T-helper 1 cell (primary cell): ENCODE measurements at regions not wholly inside any gene's neighbourhood (a gene's known extent, or its start where the extent isn't known, plus 50 kb on each side); places are given as distances from the start of the nearest gene placed in this dataset.
"Not testable (repeated sequence)": the region's sequence is repeated elsewhere in the genome, so short reads cannot be mapped to it uniquely, and the experiment has no call there.

Experiments
- DNase-seq, 5 donors: peaks; one replicate each; pipeline ENCODE4 v3.0.0-alpha.2; 2012 to 2020

DNA sequence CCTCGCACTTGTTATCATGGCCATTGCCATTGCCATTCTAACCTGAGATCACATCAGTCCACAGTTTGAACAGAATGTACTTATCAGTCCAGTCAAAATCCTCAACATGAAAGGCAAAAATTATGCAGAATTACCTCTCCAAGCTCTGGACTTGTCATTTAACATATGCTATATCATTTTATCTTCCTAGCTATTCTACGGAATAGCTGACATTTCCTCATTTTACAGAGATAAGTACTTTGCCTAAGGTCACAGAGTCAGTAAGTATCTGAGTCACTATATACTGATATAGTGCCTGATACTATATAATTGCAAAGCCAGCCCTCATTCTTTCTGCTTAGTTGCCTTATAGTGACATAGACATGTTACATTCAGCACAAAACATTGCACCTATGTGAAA, 456.9 kb upstream of the GHITM start:
- no peak for DNase-seq

DNA sequence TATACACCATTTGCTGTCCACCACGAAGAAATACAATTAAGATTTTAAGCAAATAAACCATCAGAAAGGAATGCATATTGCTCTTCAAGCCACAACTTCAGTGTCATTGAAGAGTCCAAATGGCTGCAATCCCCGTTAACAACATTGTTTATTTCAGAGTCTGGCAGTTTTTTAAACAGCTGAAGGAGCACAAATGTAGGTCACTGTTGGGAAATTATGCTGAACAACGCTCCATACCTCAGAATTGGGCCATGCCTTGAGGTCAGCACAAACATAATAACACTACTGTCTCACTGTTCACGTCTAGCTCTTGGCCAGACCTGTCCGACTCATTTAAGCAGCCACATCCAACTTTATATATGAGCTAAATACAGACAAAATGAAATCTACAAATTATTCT, 453.9 kb upstream of the GHITM start:
- DNase-seq, result no peak

DNA sequence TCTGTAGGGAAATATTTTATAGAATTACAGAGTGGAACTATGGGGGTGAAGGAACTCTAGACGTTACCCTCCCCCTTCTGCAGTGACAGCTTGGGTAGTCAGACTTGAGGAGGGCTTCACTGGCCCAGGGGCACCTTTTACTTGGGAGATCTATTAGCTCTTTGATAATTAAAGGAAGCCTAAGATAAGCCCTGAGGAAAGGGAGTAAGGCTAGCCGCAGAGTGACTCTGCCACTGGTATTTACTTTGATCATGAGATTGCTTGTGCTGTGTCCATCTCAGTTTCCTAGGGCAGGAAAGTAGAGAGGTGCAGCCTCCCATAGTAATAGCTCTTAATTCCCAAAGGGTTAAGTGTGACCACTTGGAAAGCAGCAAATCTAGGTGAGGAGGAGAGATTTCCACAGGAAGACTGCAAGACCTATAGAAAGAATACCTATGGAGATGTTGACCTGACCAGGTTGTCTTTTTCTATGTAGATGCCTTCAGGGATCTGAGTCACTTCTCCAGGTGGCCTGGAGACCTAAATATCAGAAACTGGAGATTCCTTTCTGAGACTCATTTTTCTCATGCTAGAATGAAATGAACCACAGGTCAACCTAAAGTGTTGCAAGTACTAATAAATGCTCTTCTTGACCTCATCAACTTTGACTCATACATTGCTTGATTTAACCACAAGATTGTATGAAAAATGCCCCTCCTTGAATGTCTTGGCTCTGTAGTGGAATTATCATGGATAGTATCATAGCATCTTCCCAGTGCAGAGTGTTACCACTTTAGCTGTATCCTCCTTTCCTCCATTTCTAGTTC, 447.3 kb upstream of the GHITM start:
- no peak for DNase-seq

DNA sequence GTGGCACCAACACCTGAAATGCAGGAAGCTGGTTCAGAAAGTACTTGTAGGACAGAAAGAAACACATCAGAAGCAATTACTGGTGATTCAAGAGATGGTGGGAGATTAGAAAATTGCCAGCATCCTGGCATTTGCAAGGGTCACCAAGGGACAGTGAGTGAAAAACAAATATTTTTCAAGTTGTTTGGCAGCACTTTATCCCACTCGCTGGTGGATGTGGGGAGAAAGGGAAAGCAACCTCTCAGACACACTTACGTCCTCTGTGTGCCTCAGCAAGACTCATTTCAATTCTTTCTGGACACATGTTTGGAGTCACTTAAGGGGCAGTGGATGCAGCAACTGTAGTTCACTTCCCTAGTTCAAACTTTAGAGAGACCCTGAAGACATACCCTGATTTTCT, 440.4 kb upstream of the GHITM start:
- no peak for DNase-seq

DNA sequence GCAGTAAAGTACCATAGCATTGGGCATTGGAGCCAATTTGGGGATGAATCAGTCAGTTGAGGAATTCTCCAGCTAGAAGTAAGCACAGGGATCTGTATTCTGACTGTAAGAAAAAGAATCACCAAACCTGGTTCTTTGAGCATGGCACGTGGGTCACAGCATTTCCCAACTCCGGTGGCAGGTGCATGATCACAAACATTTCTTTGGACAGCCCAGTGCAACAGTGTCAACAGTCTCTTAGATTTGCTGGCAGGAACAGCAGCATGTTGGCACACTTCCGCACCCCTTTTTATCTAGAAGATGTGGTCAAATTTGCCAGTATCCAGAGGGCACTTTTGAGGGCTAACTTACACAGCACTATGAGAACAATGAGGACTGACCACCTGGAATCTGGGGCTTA, 437.5 kb upstream of the GHITM start:
- no peak for DNase-seq

DNA sequence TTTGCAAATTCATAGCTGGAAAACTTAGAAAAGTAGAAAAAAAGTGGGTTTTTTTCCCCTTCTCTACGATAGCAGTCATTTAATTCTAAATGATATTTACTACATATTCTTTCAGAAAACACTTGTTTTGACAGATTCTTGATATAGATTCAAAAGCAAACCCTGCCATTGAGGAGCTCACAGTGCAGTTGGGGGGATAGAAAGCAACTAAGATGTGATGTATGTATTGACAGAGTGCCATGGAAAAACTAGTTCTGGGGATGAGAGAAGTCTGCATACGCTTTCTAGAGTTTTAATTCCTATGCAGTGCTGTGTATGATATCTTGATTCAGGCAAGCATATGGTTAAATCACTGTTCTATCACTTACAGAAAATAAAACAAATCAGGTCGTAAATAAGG, 436.6 kb upstream of the GHITM start:
- no peak for DNase-seq

DNA sequence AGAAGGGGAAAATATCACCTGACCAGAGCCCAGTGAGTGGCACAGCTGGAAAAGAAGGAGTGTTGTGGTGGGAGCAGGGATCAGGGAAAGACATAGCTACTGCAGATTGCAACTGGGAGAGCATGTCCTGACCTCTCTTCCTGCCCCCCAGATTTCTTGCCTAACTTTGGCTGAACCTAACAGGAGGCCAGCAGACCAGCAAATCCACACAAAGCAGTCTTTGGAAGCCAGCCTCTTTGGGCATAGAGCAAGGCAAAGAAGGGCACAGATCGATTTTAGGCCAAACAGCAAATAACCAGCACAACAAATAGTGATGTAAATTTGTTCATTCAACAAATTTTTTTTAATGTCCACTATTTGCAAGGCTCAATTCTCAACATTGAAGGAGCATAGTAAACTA, 433.2 kb upstream of the GHITM start:
- no peak for DNase-seq

DNA sequence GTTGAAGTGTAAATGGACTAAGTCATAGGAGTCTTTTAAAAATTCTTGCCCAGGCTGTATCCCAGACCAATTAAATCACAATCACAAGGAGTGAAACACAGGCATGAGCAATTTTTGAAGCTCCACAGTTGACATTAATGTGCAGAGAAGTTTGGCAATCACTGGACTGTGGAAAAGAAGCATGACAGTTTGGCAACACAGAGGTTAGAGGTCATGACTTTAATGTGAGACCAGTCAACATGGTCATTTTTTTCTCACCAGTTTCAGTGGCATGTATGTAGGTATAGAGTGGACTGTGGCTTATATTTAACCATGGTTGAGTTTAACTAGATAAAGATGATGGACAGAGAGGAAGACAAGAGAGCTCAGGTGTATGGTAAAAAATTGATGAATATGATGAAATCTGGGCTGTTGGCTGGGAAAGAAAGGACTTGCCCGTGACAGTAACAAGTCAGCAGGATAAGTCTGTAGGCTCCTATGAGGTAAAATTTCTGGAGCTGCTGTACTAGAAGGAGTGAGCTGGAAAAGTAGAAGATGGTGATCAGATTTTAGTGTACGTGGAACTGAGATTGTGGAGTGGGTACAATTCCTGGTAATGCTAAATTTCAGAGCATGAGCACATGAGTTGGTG, 432.2 kb upstream of the GHITM start:
- DNase-seq, result no peak

DNA sequence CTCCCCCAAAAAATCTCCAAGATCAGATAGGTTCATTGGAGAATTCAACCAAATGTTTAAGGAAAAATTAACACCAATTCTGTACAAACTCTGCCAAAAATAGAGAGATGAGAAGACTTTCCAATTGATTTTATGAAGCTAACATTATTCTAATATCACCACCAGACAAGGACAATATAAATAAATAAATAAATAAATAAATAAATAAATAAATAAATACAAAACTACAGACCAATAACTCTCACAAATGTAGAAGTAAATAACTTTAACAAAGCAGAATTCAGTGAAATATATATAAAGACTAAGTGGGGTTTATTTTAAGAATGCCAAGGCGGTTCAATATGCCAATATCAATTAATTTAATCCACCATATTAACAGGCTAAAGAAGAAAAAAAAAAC, 425.9 kb upstream of the GHITM start:
- no peak for DNase-seq

DNA sequence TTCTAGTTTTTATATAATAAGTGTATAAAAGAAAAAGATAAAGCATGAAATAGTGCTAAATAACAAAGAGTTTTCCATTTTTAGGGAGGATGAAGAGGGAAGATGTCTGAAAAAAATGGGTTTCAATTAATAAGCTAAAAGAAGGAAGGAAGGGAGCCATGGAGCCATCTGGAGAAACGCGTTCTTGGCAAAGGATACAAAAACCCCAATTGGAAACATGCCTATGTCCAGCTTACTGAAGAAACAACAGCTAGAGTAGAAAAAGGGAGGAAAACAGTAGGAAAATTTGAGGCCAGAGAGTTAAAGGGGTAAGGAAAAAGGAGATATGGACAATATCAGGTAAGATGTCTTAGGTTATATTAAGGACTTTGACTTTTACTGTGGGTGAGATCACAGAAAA, 416.2 kb upstream of the GHITM start:
- no peak for DNase-seq

DNA sequence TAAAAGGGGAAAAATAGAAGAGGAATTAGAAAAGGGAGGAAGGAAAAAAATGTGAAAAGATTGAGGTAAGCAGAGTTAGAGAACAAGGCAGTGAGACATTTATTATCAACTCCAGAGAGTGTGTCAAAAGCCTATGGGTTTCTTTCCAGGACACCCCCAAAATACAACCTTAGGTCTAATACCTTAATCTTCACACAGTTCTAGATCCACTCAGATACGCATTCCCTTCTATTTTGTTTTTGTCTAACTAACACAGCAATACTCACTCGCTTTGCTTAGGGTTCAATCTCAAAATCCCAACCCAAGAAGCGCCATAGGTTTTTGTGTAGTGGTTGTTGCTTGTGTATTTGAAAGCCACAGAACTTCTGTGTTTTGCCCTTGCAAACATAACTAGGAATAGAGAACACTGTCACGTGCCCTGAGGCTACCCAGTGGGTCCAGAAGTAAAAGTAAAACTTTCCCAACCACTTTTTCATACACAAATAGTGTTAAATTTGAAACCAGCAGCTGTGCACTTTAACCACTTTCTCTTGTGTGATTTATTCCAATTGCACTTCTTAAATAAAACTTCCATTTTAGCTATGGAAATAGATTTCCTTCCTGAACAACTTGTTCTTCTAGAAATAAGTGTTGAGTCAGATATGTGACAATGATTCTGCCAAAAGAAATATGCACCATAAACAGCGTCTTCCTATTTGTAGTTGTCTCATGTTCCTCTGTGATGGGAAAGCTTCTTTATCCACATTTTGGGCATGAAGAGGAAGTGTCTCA, 414.7 kb upstream of the GHITM start:
- no peak for DNase-seq

DNA sequence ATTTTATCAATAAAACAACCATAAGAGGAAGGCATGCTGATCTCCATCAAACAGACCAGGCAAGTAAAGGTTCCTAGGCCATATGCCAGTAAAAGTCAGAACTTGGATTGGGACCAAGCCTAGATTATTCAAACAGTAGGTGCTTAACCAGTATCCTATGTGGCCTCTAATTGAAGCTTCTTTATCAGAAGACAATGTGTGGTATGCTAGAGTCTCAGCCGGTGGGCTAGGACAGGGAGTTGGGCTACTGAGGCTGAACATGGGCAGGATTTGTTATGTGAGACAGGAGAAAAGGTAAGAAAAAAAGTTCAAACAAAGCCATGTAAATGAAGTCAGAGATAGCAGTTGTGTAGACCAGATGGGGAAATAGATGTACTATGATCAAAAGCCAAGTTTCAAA, 413.7 kb upstream of the GHITM start:
- DNase-seq, result no peak

DNA sequence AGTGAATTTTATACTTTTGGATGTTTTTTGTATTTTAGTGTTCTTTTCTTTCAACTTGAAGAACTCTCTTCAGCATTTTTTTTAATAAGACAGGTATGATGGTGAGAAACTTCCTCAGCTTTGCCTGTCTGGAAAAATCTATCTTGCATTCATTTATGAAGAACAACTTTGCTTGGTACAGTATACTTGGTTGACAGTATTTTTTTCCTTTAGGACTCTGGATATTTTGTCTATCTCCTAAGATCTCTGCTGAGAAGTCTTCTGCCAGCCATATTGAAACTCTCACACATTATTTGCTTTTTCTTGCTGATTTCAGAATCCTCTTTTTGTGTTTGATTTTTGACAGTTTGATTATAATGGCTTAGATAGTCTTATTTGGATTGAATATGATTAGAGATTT, 405.0 kb upstream of the GHITM start:
- DNase-seq, result no peak

DNA sequence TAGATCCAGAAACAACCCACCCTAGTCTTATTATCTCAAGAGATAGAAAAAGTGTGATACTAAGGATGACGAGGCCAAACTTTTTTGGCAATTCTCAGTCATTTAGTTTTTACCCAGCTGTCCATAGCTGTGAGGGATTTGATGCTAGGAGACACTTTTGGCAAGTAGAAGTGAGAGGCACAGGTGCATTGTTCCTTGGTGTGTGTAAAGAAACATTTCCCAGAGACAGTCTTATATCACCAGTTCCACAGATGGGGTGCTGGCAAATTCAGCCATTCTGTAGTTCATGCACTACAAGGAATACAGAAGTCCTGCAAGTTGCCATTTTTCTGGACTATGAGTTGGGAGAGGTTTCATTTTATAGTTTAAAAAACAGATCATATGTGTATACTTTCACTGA, 403.3 kb upstream of the GHITM start:
- DNase-seq, result no peak

DNA sequence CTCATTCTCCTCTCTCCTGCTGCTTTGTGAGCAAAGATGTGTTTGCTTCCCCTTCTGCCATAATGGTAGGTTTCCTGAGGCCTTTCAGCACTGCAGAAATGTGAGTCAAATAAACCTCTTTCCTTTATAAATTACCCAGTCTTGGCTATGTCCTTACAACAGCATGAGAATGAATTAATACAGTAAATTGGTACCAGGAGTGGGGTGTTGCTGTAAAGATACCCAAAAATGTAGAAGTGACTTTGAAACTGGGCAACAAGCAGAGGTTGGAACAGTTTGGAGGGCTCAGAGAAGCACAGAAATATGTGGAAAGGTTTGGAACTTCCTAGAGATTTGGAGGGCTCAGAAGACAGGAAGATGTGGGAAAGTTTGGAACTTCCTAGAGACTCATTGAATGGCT, 388.7 kb upstream of the GHITM start:
- DNase-seq, result no peak

DNA sequence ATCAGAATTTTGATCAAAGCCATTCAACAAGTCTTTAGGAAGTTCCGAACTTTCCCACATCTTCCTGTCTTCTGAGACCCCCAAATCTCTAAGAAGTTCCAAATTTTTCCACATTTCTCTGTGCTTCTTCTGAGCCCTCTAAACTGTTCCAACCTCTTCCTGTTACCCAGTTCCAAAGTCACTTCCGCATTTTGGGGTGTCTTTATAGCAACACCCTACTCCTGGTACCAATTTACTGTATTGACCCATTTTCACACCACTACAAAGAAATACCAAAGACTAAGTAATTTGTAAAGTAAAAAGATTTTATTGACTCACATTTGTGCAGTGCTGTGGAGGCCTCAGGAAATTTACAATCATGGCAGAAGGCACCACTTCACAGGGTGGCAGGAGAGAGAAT, 385.8 kb upstream of the GHITM start:
- no peak for DNase-seq

DNA sequence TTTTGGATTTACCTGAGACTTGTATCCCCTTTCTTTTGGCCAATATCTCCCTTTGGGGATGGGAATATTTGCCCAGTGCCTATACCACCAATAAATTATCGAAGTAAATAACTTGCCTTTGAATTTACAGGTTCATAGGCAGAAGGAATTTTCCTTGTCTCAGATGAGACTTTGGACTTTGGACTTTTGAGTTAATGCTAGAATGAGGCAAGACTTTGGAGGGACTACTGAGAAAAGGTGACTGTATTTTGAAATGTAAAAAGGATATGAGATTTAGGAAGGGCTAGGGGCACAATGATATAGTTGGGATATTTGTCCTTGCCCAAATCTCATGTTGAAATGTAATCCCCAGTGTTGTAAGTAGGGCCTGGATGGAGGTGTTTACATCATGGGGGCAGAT, 384.5 kb upstream of the GHITM start:
- DNase-seq, result no peak

DNA sequence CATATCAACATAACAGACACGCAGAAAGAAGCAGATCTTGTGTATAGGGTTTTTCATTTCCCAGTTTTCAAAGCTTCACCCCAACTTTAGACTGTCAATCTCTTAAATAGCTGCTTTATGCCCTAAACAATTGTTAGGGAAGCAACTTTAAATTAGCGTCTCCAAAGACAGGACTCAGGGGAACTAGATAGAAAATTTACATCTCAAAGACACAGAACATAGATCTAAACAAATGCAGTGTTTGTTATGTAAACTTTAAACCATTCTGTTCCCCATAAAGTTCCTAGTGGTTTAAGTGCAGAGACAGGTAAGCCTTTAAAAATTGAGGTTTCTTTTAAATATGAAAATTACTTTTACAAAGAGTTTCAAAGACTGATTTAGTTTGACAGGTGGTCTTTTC, 379.2 kb upstream of the GHITM start:
- no peak for DNase-seq

DNA sequence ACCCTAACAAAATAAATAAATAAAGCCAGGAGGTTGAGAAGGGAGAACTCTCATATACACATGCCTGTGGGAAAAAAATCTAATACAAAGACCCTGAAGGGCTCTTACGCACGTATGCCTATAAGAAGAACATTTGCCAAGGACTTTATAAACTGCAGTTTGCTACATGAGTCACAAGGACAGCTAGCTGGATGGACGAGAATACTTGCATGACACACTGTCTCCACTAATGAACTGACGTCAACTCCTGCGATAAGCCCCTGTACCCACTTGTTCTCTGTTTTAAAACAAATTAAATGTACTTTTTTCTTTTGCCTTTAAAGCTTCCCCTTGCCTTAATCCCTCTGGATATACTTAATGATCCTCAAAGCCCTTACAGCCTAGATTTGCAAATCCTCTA, 374.6 kb upstream of the GHITM start:
- DNase-seq, result no peak

DNA sequence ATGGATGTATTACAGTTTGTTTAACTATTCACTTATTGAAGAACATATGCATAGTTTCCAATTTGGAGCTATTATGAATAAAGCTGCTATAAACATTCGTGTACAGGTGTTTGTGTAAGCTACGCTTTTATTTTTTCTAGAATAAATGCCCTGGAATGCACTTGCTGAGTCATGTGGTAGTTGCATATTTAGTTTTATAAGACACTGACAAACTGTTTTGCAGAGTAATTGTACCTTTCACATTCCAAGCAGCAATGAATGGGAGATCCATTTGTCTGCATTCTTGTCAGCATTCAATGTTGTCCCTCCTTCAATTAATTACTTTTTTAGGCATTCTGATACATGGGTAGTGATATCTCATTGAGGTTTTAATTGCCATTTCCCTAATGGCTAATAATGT, 373.6 kb upstream of the GHITM start:
- no peak for DNase-seq

DNA sequence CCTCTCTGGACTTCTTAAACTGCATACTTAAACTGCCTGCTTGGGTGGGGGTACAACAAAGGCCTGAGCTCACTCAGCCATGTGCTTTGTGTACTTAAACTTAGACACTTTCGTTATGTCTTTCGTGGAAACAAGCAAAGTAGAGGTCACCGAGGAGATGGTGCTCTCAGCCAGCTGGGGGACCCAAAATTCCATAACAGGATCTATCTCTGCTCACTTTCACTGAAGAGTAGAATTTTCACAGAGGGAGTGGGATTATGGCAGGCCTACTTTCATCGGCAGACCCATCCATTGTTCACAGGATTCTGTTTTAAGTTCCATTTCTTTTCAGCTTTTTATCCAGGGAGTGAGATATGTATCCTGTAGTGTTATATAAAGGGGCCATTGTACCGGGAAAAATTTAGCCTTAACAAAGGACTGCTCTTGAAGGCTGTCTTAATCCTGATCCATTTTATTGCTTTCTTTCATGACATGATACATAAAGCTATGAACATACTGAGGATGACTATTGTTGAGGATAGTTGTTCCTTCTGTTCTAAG, 370.0 kb upstream of the GHITM start:
- no peak for DNase-seq

DNA sequence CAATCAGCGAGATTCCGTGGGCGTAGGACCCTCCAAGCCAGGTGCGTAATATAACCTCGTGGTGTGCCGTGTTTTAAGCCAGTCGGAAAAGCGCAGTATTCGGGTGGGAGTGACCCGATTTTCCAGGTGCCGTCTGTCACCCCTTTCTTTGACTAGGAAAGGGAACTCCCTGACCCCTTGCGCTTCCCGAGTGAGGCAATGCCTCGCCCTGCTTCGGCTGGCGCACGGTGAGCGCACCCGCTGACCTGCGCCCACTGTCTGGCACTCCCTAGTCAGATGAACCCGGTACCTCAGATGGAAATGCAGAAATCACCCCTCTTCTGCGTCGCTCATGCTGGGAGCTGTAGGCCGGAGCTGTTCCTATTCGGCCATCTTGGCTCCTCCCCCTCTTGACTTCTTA, 352.6 kb upstream of the GHITM start:
- DNase-seq, result not testable (repeated sequence)

DNA sequence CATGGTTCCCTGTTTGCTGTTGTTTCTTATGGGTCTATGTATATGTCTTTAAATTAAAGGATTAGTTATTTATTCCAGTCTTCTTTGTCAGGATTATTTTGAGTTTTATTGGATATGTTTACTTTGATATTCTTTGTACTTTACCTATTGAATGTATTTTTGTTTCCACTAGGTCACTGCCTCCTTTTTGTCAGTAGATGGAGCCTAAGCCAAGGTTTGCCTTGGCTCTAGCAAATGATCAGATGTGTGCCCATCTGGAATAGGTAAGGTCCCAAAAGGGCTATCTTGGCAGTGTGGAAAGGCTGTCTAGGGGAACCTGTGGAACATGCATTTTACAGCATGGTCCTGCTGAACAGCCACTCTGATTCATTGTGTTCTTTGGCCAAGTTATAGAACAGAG, 337.3 kb upstream of the GHITM start:
- no peak for DNase-seq

DNA sequence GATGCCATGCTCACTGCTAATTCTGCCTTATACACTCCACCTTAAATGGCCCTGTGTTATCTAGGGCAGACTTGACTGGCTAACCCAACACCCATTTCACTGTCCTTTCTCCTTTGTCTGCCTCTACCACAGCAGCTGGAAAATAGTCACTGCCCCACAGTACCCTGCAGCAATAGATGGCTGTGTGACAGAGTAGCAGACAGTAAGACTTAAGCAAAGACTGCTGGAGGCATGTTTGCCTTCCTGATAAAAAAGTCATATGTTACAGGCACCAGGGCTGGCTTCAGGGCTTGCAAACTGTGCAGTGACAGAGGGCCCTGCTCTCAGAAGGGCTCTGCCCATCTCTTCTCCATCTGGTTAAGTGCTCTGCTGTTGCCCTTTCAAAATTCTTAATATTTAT, 332.6 kb upstream of the GHITM start:
- DNase-seq, result no peak
